GM21423 (cell line): ENCODE measurements at regions not wholly inside any gene's neighbourhood (a gene's known extent, or its start where the extent isn't known, plus 50 kb on each side); places are given as distances from the start of the nearest gene placed in this dataset.

Source experiments
- ATAC-seq: cut with Tn5 transposase; IDR thresholded peaks from one replicate; pipeline ENCODE4 v1.9.1; 2021; ENCODE audit warnings: mild to moderate bottlenecking, moderate library complexity; ENCODE audit not compliant: unreplicated experiment

- ATAC-seq = no peak
Observed at GRCh38 chr2:42910645-42911405, 118.4 kb upstream of the HAAO start.

- ATAC-seq = no peak
Observed at GRCh38 chr2:42909966-42910365, 117.6 kb upstream of the HAAO start.

- ATAC-seq = no peak
Observed at GRCh38 chr2:42908518-42909200, 116.3 kb upstream of the HAAO start.

- ATAC-seq = no peak
Observed at GRCh38 chr2:42907835-42908234, 115.5 kb upstream of the HAAO start.

GRCh38 chr2:42906557-42907411, 114.4 kb upstream of the HAAO start:
- no peak for ATAC-seq

- ATAC-seq = no peak
Observed at GRCh38 chr2:42906111-42906556, 113.8 kb upstream of the HAAO start.

- ATAC-seq = no peak
Observed at GRCh38 chr2:42905341-42906110, 113.1 kb upstream of the HAAO start.

- ATAC-seq = no peak
Observed at GRCh38 chr2:42904576-42904876, 112.1 kb upstream of the HAAO start.

- no peak for ATAC-seq
Observed at GRCh38 chr2:42903821-42904575, 111.6 kb upstream of the HAAO start.

- no peak for ATAC-seq
Observed at GRCh38 chr2:42902939-42903709, 110.7 kb upstream of the HAAO start.

- no peak for ATAC-seq
Observed at GRCh38 chr2:42901076-42901640, 108.8 kb upstream of the HAAO start.

GRCh38 chr2:42900289-42900891, 108.0 kb upstream of the HAAO start:
- no peak for ATAC-seq

- no peak for ATAC-seq
Observed at GRCh38 chr2:42897358-42897757, 105.0 kb upstream of the HAAO start.

GRCh38 chr2:42895791-42896135, 103.4 kb upstream of the HAAO start:
- no peak for ATAC-seq

GRCh38 chr2:42895134-42895790, 102.9 kb upstream of the HAAO start:
- ATAC-seq = no peak

- no peak for ATAC-seq
Observed at GRCh38 chr2:42893047-42893758, 100.8 kb upstream of the HAAO start.

- ATAC-seq = no peak
Observed at GRCh38 chr2:42890791-42891355, 98.5 kb upstream of the HAAO start.
